Psoas muscle (tissue), 7 donors: ENCODE measurements at regions not wholly inside any gene's neighbourhood (a gene's known extent, or its start where the extent isn't known, plus 50 kb on each side); places are given as distances from the start of the nearest gene placed in this dataset.

Experiments
- ATAC-seq, 4 donors: fragments of 200-7000 bp; cut with Tn5 transposase; one replicate each; pipeline ENCODE4 v1.9.1; 2020; ENCODE audit warnings: moderate library complexity in 3 of 4, mild to moderate bottlenecking in 2 of 4
- DNase-seq, 2 donors: peaks; one replicate each; pipeline ENCODE4 v3.0.0-alpha.2; 2020
- H3K27ac ChIP-seq: fragments of 200-600 bp; one replicate; pipeline ENCODE4 v1.8.0; 2022
- H3K27me3 ChIP-seq, 3 donors: fragments of 200-600 bp in 1 of 3; one replicate each; pipeline versions ENCODE4 v1.6.1 to v1.8.0; 2013 to 2022; ENCODE audit warnings: low read length in 2 of 3, mild to moderate bottlenecking in 2 of 3, moderate library complexity in 1 of 3; ENCODE audit not compliant: insufficient read depth in 3 of 3
- H3K36me3 ChIP-seq, 2 donors: fragments of 200-600 bp in 1 of 2; one replicate each; pipeline versions ENCODE4 v1.6.1 to v1.8.0; 2013 to 2022; ENCODE audit warnings: low read depth in 1 of 2, mild to moderate bottlenecking in 1 of 2, moderate library complexity in 1 of 2; ENCODE audit not compliant: insufficient read depth in 1 of 2
- H3K4me1 ChIP-seq: fragments of 200-600 bp; one replicate; pipeline ENCODE4 v1.8.0; 2022
- H3K4me3 ChIP-seq: fragments of 200-600 bp; one replicate; pipeline ENCODE4 v1.8.0; 2022; ENCODE audit warnings: mild to moderate bottlenecking
- H3K9me3 ChIP-seq: fragments of 200-600 bp; one replicate; pipeline ENCODE4 v1.8.0; 2022
- WGBS, 3 donors: extraction: QIAGEN DNeasy Blood & Tissue Kit; methylation state at CpG; one replicate each; pipeline versions ENCODE4 v1.1.6 to v1.1.7; 2013; 5-methylcytosine and 5-hydroxymethylcytosine counted together
- intact Hi-C, 2 donors: fragments of 100-400 bp; cut with DNase I; formaldehyde crosslinking; loops; one replicate each; pipeline versions ENCODE4 v1.11.0 to v1.14.2; 2022
- TF ChIP-seq, protein P1 (sequence below): fragments of 200-600 bp; IDR thresholded peaks from one replicate; pipeline ENCODE4 v1.8.0; 2022; ENCODE audit warnings: antibody characterized with exemption
- donor health status: healthy with polysubstance abuse.
- donor health status: DM: no; HTN: no; CAD: no; lungs with moderate emphysema.
- donor health status: Bipolar disorder and iron deficiency.
- donor health status: healthy.
- donor health status: DM: yes; HTN: yes; CAD: no.
- donor health status: DM: no; HTN: no; CAD: no.
- donor health status: DM: yes; HTN: yes; CAD: no.

GRCh38 chr5:144944936-144945335 is 774.3 kb downstream of the KCTD16 start:
- WGBS, 3 donors, result 46 to 55% (median 47%) methylated on average over 4 of the region's 4 CpGs
- Histone ChIP-seq H3K4me3 (no peak overlapping the region), H3K27me3 (no peaks in the 10 kb centered on the region), H3K4me1 (no peaks in the 10 kb centered on the region), H3K9me3 (no peaks in the 10 kb centered on the region), H3K36me3 (no peaks in the 10 kb centered on the region), H3K27ac (no peak overlapping the region)
- TF ChIP-seq, protein P1, sequence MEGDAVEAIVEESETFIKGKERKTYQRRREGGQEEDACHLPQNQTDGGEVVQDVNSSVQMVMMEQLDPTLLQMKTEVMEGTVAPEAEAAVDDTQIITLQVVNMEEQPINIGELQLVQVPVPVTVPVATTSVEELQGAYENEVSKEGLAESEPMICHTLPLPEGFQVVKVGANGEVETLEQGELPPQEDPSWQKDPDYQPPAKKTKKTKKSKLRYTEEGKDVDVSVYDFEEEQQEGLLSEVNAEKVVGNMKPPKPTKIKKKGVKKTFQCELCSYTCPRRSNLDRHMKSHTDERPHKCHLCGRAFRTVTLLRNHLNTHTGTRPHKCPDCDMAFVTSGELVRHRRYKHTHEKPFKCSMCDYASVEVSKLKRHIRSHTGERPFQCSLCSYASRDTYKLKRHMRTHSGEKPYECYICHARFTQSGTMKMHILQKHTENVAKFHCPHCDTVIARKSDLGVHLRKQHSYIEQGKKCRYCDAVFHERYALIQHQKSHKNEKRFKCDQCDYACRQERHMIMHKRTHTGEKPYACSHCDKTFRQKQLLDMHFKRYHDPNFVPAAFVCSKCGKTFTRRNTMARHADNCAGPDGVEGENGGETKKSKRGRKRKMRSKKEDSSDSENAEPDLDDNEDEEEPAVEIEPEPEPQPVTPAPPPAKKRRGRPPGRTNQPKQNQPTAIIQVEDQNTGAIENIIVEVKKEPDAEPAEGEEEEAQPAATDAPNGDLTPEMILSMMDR, result no peak
- no peak for DNase-seq
- ATAC-seq, result no peak
- intact Hi-C loops, result no loop called here

DNA sequence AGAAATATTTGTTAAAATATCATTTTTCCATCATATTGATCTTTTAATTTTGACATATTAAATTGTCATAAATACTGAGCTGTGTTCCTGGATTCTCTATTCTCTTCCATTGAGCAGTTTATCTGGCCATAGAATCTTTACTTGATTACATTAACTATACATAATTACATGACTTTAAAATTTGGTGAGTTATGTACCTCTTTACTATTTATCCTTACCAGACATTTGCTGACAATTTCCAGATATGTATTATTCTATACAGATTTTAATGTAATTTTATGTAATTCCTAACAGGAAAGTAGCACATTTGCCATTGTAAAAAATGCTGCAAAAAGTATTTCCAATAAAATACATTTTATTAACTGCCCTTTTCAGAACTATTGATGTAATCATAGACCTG is 770.3 kb downstream of the KCTD16 start:
- Histone ChIP-seq H3K4me1 (no peaks in the 10 kb centered on the region), H3K4me3 (no peak overlapping the region), H3K27me3 (no peaks in the 10 kb centered on the region), H3K27ac (no peak overlapping the region), H3K9me3 (no peaks in the 10 kb centered on the region), H3K36me3 (no peaks in the 10 kb centered on the region)
- DNase-seq, result no peak
- TF ChIP-seq, protein P1, result no peak
- ATAC-seq, result no peak
- intact Hi-C loops, result no loop called here

DNA sequence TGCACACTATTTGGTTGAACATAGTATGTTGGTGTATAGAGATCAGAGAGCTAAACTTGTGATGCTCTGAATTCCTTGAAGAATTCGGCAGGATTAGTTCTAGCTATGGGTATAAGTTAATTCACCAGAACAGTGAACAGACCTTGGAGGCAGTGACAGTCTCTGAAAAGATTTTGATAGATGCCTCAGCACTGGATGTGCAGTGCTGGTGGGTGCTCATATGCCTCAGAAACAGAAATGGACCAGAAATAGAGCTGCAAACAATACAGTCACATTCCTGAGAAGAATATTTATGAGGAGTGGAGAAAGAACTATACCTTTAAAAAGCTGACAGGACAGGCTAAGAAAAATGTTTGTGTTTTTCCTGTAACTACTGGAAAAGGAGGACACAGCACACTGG is 747.7 kb downstream of the KCTD16 start:
- Histone ChIP-seq H3K36me3 (no peaks in the 10 kb centered on the region), H3K27me3 (no peaks in the 10 kb centered on the region), H3K4me1 (no peaks in the 10 kb centered on the region), H3K4me3 (no peak overlapping the region), H3K27ac (no peak overlapping the region), H3K9me3 (no peaks in the 10 kb centered on the region)
- intact Hi-C loops, result no loop called here
- ATAC-seq (no peak), DNase-seq (no peak)
- 32 to 48% (median 34%) methylated on average over 1 of the region's 1 CpG for WGBS, 3 donors
- TF ChIP-seq, protein P1, result no peak

- Histone ChIP-seq H3K4me3 (no peak overlapping the region), H3K9me3 (peaks cover 3% of the 10 kb centered on the region), H3K27ac (no peak overlapping the region), H3K36me3 (no peaks in the 10 kb centered on the region), H3K4me1 (no peaks in the 10 kb centered on the region), H3K27me3 (no peaks in the 10 kb centered on the region)
- intact Hi-C loops, result no loop called here
- DNase-seq, result no peak
- TF ChIP-seq, protein P1, result no peak
- no peak for ATAC-seq
Observed at GRCh38 chr5:144915452-144915851, 744.8 kb downstream of the KCTD16 start.

DNA sequence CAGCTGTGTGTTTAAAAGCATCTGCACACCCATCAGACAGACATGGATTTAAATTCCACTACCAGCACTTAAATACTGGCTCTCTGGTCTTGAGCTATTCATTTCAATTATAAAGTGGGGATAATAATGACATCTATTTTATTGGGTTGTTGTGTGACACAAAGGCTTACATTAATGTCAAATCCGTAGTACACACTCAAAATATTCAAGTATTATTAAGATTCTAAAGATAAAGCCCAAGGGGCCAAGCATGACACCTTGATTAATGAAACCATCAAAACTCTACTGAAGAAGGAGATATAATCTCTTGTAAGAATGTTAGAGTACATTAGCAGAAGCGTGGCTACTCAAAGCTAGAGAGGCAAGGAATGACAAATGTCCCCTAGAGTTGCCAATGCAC is 743.0 kb downstream of the KCTD16 start:
- TF ChIP-seq, protein P1, result no peak
- Histone ChIP-seq H3K9me3 (peaks cover 3% of the 10 kb centered on the region), H3K4me1 (no peaks in the 10 kb centered on the region), H3K36me3 (no peaks in the 10 kb centered on the region), H3K27ac (no peak overlapping the region), H3K4me3 (no peak overlapping the region), H3K27me3 (no peaks in the 10 kb centered on the region)
- ATAC-seq (no peak), DNase-seq (no peak)
- WGBS, 3 donors, result 64 to 70% (median 65%) methylated on average over 2 of the region's 2 CpGs
- intact Hi-C loops, result no loop called here
